HG02571 (cell line): ENCODE measurements at regions not wholly inside any gene's neighbourhood (a gene's known extent, or its start where the extent isn't known, plus 50 kb on each side); places are given as distances from the start of the nearest gene placed in this dataset.

Source experiments
- ATAC-seq: cut with Tn5 transposase; IDR thresholded peaks from one replicate; pipeline ENCODE4 v1.9.1; 2021; ENCODE audit warnings: mild to moderate bottlenecking, moderate library complexity; ENCODE audit not compliant: unreplicated experiment

- ATAC-seq, result no peak
Measured at GRCh38 chr7:106485919-106486318, 175.0 kb downstream of the CCDC71L start.

- no peak for ATAC-seq
Measured at GRCh38 chr7:106485031-106485551, 175.9 kb downstream of the CCDC71L start.

GRCh38 chr7:106484562-106484961, 176.4 kb downstream of the CCDC71L start:
- no peak for ATAC-seq

- ATAC-seq, result no peak
Measured at GRCh38 chr7:106482091-106482490, 178.9 kb downstream of the CCDC71L start.

GRCh38 chr7:106480616-106481031, 180.3 kb downstream of the CCDC71L start:
- no peak for ATAC-seq

- ATAC-seq, result peak; percentile 61
Measured at GRCh38 chr7:106480161-106480579, 180.8 kb downstream of the CCDC71L start.

GRCh38 chr7:106476751-106477150, 184.2 kb downstream of the CCDC71L start:
- no peak for ATAC-seq

- no peak for ATAC-seq
Measured at GRCh38 chr7:106472741-106473140, 188.0 kb upstream of the NAMPT start.

- ATAC-seq, result no peak
Measured at GRCh38 chr7:106471686-106472440, 187.1 kb upstream of the NAMPT start.

- ATAC-seq, result no peak
Measured at GRCh38 chr7:106471021-106471420, 186.2 kb upstream of the NAMPT start.

GRCh38 chr7:106466867-106467266, 182.1 kb upstream of the NAMPT start:
- ATAC-seq, result no peak

GRCh38 chr7:106465704-106466468, 181.1 kb upstream of the NAMPT start:
- no peak for ATAC-seq

GRCh38 chr7:106464651-106465050, 179.9 kb upstream of the NAMPT start:
- no peak for ATAC-seq

- no peak for ATAC-seq
Measured at GRCh38 chr7:106463851-106464611, 179.2 kb upstream of the NAMPT start.

GRCh38 chr7:106462914-106463482, 178.2 kb upstream of the NAMPT start:
- no peak for ATAC-seq

GRCh38 chr7:106462365-106462859, 177.6 kb upstream of the NAMPT start:
- ATAC-seq, result no peak

- ATAC-seq, result no peak
Measured at GRCh38 chr7:106460792-106461254, 176.0 kb upstream of the NAMPT start.

GRCh38 chr7:106459397-106460072, 174.8 kb upstream of the NAMPT start:
- ATAC-seq, result no peak

GRCh38 chr7:106457678-106458077, 172.9 kb upstream of the NAMPT start:
- no peak for ATAC-seq

GRCh38 chr7:106456329-106456728, 171.5 kb upstream of the NAMPT start:
- ATAC-seq, result no peak
